ENCODE measurements at regions not wholly inside any gene's neighbourhood (a gene's known extent, or its start where the extent isn't known, plus 50 kb on each side); places are given as distances from the start of the nearest gene placed in this dataset.

DNA sequence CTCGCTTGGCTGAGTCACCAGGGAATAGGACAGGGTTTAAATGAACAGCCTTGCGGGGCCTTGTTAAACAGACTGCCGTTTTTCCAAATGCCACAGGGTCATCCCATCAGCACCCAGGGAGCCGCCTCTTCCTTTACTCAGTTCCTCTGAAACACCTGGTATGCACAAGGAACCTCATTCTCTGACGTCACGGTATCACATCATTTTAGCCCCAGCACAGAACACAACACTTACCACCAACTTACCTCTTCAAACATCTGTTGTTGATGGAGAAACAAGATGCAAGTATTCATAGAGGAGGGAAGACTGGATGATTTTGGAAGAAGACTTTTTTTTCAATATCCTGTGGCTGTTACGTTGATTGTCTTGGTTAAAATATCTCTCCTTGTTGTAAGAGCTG lies 535.3 kb upstream of the TMEM132C start:
- CTCF ChIA-PET (ENCODE audit: partially characterized antibody) = interaction anchor here (1.1 to 3.6 kb wide), 2 partner anchors 10 to 21 kb away, joined by 3 to 22 read pairs; no protein-coding TSS in a partner anchor
- no peaks in the 10 kb centered on the region for H3K36me3 ChIP-seq (ENCODE audit: control insufficient read depth in 2 of 4, insufficient read depth in 4 of 4, low read length in 3 of 4)
- H3K18ac ChIP-seq (ENCODE audit: extremely low read depth, low read length) = no peak overlapping the region
- TF ChIP-seq KDM1A (IDR thresholded peaks at IDR 0.05; ENCODE audit: borderline replicate concordance, low read length) (no peak), TCF12 (IDR thresholded peaks at IDR 0.05; ENCODE audit: low read depth, low read length) (no peak), FOSL1 (IDR thresholded peaks at IDR 0.05; ENCODE audit: insufficient read depth, low read depth, low read length) (no peak), RXRA (IDR thresholded peaks at IDR 0.05; ENCODE audit: insufficient read depth, low read depth, low read length) (no peak), PHF8 (conservative IDR thresholded peaks at IDR 0.05; ENCODE audit: low read depth, low read length) (no peak), NRF1 (IDR thresholded peaks at IDR 0.05; ENCODE audit: low read depth, low read length) (no peak), SP4 (IDR thresholded peaks at IDR 0.05; ENCODE audit: low read length) (no peak), JUN (IDR thresholded peaks at IDR 0.05; ENCODE audit: low read depth, low read length) (no peak), JUND (IDR thresholded peaks at IDR 0.05; ENCODE audit: low read length) (no peak), POLR2AphosphoS5 (IDR thresholded peaks at IDR 0.05; ENCODE audit: low read depth, low read length) (no peak), EZH2 (IDR thresholded peaks at IDR 0.05; ENCODE audit: low read depth, low read length, severe bottlenecking) (no peak), BRCA1 (IDR thresholded peaks at IDR 0.05; ENCODE audit: low read depth, low read length) (no peak), TEAD4 (IDR thresholded peaks at IDR 0.05; ENCODE audit: low read depth, low read length) (no peak)
- TF ChIP-seq, protein P1, sequence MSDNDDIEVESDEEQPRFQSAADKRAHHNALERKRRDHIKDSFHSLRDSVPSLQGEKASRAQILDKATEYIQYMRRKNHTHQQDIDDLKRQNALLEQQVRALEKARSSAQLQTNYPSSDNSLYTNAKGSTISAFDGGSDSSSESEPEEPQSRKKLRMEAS (IDR thresholded peaks at IDR 0.05) = no peak
- TF ChIP-seq, protein P2, sequence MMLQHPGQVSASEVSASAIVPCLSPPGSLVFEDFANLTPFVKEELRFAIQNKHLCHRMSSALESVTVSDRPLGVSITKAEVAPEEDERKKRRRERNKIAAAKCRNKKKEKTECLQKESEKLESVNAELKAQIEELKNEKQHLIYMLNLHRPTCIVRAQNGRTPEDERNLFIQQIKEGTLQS (IDR thresholded peaks at IDR 0.05; ENCODE audit: insufficient read depth, low read depth, low read length) = no peak

More for the DNA sequence above, 535.3 kb upstream of the TMEM132C start:
- no peak overlapping the region for H3K23ac ChIP-seq (ENCODE audit: insufficient read length)
- no peaks in the 10 kb centered on the region for H3K79me2 ChIP-seq (ENCODE audit: control insufficient read depth in 1 of 2, insufficient read depth in 2 of 2, low read length in 2 of 2)
- no peak overlapping the region for H4K91ac ChIP-seq (replicated peaks; ENCODE audit: insufficient read length, low read length)
- H3K4me1 ChIP-seq (replicated peaks in 1 of 4; ENCODE audit: control insufficient read depth in 3 of 4, insufficient read depth in 4 of 4, low read length in 3 of 4) = no peaks in the 10 kb centered on the region
- no peak overlapping the region for H3K4ac ChIP-seq (replicated peaks; ENCODE audit: insufficient read length, low read depth, low read length)
- H2BK5ac ChIP-seq (ENCODE audit: low read depth, low read length) = no peak overlapping the region
- H2BK120ac ChIP-seq (replicated peaks; ENCODE audit: low read depth, low read length) = no peak overlapping the region
- 0 out of 4 replicates have a peak, but pooled peaks cover 0 to 4% of the 10 kb centered on the region in 2 experiments for H3K9me3 ChIP-seq (ENCODE audit: insufficient read depth in 2 of 2, low read depth in 1 of 2, low read length in 1 of 2)
- FAIRE-seq = no peak
- no peak overlapping the region for H2BK15ac ChIP-seq (ENCODE audit: low read length)
- no peak overlapping the region for H3K4me3 ChIP-seq (ENCODE audit: extremely low read depth in 1 of 4, insufficient read depth in 2 of 4, low read depth in 3 of 4, low read length in 4 of 4)
- no peak overlapping the region for H3K27ac ChIP-seq (ENCODE audit: low read depth, low read length)
- no peak overlapping the region for H3K4me2 ChIP-seq (ENCODE audit: insufficient read depth in 1 of 2, low read depth in 2 of 2, low read length in 2 of 2)
- H3K23me2 ChIP-seq (ENCODE audit: low read depth, low read length) = no peaks in the 10 kb centered on the region; the same call in 1 of the 2 replicates
- 92% methylated on average over 7 of the region's 7 CpGs; no CpG with 5 or more reads in 1 of the 2 experiments for WGBS, 2 experiments (ENCODE audit: extremely low coverage in 1 of 2, insufficient coverage in 1 of 2, insufficient read length in 1 of 2, insufficient replicate concordance in 2 of 2, low coverage in 1 of 2, low lambda C conversion rate in 2 of 2, missing lambda C conversion rate in 1 of 2)
- H2AFZ ChIP-seq (ENCODE audit: low read length) = 0 out of 2 replicates have a peak overlapping the region, but pooled peaks have one; percentile 33
- no peaks in the 10 kb centered on the region for H4K20me1 ChIP-seq (replicated peaks in 1 of 2; ENCODE audit: control insufficient read depth in 1 of 2, insufficient read depth in 2 of 2, low read length in 2 of 2)
- DNase-seq (ENCODE audit: low read depth in 1 of 2, low spot score in 2 of 2) = no peak
- no peak overlapping the region for H2BK12ac ChIP-seq (ENCODE audit: low read depth, low read length)
- no peak overlapping the region for H3K56ac ChIP-seq (replicated peaks; ENCODE audit: insufficient read length, low read depth, low read length)
- H2AK5ac ChIP-seq (ENCODE audit: low read depth, low read length) = no peak overlapping the region
- H3K14ac ChIP-seq (ENCODE audit: insufficient read length) = no peak overlapping the region
- POLR2A ChIA-PET (ENCODE audit: partially characterized antibody) = no interaction called here
- H3K79me1 ChIP-seq (ENCODE audit: low read depth, low read length) = no peaks in the 10 kb centered on the region
- no peak overlapping the region for H4K8ac ChIP-seq (ENCODE audit: extremely low read depth, insufficient read depth, low read length)
- H2BK20ac ChIP-seq (ENCODE audit: low read length) = no peak overlapping the region
- no peak overlapping the region for H3K9ac ChIP-seq (replicated peaks in 1 of 4; ENCODE audit: extremely low read depth in 1 of 4, low read depth in 3 of 4, low read length in 3 of 4)
- H3K27me3 ChIP-seq (replicated peaks in 1 of 4; ENCODE audit: control insufficient read depth in 3 of 4, extremely low read depth in 1 of 4, insufficient read depth in 3 of 4, low read length in 3 of 4) = no peaks in the 10 kb centered on the region
- H4K5ac ChIP-seq (ENCODE audit: insufficient read length, low read depth, low read length) = no peak overlapping the region
